Activated naive CD4-positive, alpha-beta T cell treated with anti-CD3 and anti-CD28 coated beads, Interleukin-2, amount 50 U/mL, for 72 hours (primary cell): ENCODE measurements at regions not wholly inside any gene's neighbourhood (a gene's known extent, or its start where the extent isn't known, plus 50 kb on each side); places are given as distances from the start of the nearest gene placed in this dataset.
"Not testable (repeated sequence)": the region's sequence is repeated elsewhere in the genome, so short reads cannot be mapped to it uniquely, and the experiment has no call there.

Experiments
- ATAC-seq, 2 donors: fragments of 150-1000 bp; cut with Tn5 transposase; 2 replicates each; pipeline ENCODE4 v1.10.0; 2021; ENCODE audit warnings: mild to moderate bottlenecking in 2 of 2, moderate library complexity in 2 of 2
- DNase-seq, 2 donors: peaks; one replicate each; pipeline ENCODE4 v3.0.0; 2021 to 2022; ENCODE audit warnings: low spot score in 2 of 2
- H3K27ac Mint-ChIP-seq, 2 donors: one replicate each; pipeline ENCODE4 v1.8.0; 2022; ENCODE audit warnings: mild to moderate bottlenecking in 2 of 2, mixed read lengths in 2 of 2
- H3K36me3 Mint-ChIP-seq, 2 donors: one replicate each; pipeline ENCODE4 v1.8.0; 2022; ENCODE audit warnings: mixed read lengths in 2 of 2
- H3K9me3 Mint-ChIP-seq, 2 donors: one replicate each; pipeline ENCODE4 v1.8.0; 2022; ENCODE audit warnings: mixed read lengths in 2 of 2

DNA sequence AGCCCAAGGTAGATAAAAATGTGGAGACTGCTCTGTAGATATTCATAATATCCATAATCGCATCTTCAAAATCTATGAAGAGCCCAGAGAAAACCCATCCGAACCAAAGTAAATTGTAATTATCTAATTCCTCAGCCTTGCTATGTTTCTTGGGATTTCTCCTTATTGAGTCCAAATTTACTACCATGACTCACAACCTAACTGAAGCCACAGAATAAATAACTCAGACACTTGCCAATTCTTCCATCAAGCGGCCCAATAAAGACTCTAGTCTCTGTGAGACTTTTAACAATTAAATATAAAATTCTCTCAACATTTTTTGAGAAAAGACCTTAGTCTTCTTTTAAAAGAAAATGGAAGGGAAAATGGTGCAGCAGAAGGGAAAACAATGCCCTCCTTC is 409.8 kb downstream of the DAD1 start:
- no peak for ATAC-seq

DNA sequence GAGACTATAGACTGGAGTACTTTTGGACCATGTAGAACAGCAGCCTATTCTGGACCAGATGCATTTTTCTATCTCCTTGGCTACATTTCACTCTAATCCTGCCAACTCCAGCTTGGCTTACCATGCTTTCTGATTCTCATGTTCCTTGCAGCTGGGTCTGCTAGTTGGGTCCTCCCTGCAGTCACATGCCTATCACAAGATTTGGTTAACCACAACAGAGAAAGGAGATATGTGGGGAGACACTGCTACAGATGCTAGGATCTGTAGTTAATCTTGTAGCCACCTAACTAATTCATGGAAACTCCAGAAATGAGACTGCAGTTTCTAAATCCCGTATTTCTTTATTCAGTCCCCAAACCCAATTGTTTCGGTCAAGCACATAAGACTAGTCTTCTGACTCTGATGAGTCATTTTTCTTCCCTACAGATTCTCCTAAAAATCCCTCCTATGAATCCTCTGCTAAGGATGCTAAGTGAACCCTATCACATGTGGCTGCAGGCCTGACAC is 410.6 kb downstream of the DAD1 start:
- DNase-seq (no peak), ATAC-seq (peak; percentile 28 to 57)
- H3K9me3 Mint-ChIP-seq, result no peaks in the 10 kb centered on the region
- no peaks in the 10 kb centered on the region for H3K36me3 Mint-ChIP-seq
- no peak overlapping the region for H3K27ac Mint-ChIP-seq

More for the DNA sequence above, 409.8 kb downstream of the DAD1 start:
- no peak for DNase-seq
- Mint-ChIP-seq H3K9me3 (no peaks in the 10 kb centered on the region), H3K36me3 (no peaks in the 10 kb centered on the region), H3K27ac (no peak overlapping the region)

- H3K27ac Mint-ChIP-seq, result no peak overlapping the region
- no peaks in the 10 kb centered on the region for H3K36me3 Mint-ChIP-seq
- DNase-seq (no peak), ATAC-seq (peak; percentile 52 to 56)
- no peaks in the 10 kb centered on the region for H3K9me3 Mint-ChIP-seq
Observed at GRCh38 chr14:22177870-22178269, 411.2 kb downstream of the DAD1 start.

GRCh38 chr14:22176957-22177356 is 412.1 kb downstream of the DAD1 start:
- DNase-seq (no peak), ATAC-seq (peak; percentile 72 to 83)
- Mint-ChIP-seq H3K27ac (no peak overlapping the region), H3K9me3 (no peaks in the 10 kb centered on the region), H3K36me3 (peaks cover 0 to 1% of the 10 kb centered on the region in 2 donors)

- H3K27ac Mint-ChIP-seq, ATAC-seq: not testable (repeated sequence)
Observed at GRCh38 chr14:22175278-22175558, 413.8 kb downstream of the DAD1 start.

DNA sequence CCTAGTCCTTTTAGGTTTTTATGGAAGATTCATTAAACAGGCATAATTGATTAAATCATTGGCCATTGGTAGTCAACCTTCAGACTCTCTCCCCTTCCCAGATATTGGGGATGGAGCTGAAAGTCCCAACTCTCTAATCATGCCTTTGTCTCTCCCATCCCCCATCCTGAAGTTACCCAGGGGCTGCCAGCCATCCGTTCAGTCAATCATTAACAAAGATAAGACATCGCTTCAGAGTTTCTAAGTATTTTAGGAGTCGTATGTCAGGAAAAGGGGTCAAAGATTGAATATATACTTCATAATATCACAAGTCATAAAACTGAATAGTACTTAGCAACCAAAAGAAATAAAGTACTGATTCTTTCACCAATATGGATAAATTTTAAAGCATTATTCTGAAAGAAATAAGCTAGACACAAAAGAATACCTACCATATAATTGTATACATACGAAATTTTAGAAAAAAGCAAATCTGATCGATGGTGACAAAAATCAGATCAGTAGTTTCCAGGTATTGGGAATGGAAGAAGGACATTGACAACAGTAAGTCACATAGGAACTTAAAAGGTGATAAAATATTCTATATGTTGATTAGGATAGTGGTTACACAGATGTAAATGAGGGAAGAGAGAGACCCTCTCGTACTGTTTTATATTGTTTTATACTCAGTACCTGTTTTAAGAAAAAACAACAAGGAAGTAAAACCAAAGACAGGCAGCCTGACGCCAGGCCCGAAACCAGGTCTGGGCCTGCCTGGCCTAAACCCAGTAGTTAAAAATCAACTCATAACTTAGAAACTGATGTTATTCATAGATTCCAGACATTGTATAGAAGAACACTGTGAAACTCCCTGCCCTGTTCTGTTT is 414.4 kb downstream of the DAD1 start:
- Mint-ChIP-seq H3K9me3 (no peaks in the 10 kb centered on the region), H3K27ac (no peak overlapping the region), H3K36me3 (peaks cover 0 to 4% of the 10 kb centered on the region in 2 donors)
- no peak for ATAC-seq
- DNase-seq, result no peak

More at GRCh38 chr14:22175278-22175558, 413.8 kb downstream of the DAD1 start:
- H3K36me3 Mint-ChIP-seq, DNase-seq, H3K9me3 Mint-ChIP-seq: not testable (repeated sequence)

DNA sequence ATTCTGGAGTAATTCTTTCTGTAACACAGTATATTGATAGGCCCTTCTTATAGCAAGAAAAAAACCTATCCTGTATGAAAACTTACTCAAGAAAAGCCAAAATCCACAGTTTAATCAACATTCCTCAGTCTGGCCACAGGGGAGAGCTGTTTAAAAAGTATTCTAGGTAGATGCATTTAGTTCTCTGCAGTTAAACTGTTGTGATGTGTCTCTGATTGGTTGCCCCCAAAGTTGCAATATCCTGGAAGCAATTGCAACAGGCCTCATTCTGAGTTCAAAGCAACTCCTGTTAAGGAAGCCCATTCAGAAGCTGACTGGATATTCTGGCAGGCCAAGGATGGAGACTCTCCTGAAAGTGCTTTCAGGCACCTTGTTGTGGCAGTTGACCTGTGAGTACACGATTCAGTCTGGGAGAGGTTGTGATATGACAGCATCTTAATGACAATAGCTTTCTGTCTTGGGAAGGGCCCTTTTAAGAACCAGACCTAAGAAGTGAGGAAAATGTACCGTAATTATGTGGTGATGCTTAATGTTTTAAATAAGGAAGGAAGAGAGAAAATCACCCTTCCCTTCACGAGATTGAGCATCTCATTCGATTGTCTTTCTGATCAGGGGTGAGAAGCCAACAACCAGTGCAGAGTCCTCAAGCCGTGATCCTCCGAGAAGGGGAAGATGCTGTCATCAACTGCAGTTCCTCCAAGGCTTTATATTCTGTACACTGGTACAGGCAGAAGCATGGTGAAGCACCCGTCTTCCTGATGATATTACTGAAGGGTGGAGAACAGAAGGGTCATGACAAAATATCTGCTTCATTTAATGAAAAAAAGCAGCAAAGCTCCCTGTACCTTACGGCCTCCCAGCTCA is 420.7 kb downstream of the DAD1 start:
- peaks cover 0 to 4% of the 10 kb centered on the region in 2 donors for H3K36me3 Mint-ChIP-seq
- ATAC-seq (peak; percentile 44 to 68), DNase-seq (no peak)
- peak overlapping the region; percentile 60 to 61 for H3K27ac Mint-ChIP-seq
- no peaks in the 10 kb centered on the region for H3K9me3 Mint-ChIP-seq

- ATAC-seq (no peak), DNase-seq (no peak)
- Mint-ChIP-seq H3K27ac (no peak overlapping the region), H3K9me3 (no peaks in the 10 kb centered on the region), H3K36me3 (no peaks in the 10 kb centered on the region)
Observed at GRCh38 chr14:22164616-22165015, 424.4 kb downstream of the DAD1 start.

- DNase-seq, result no peak
- no peaks in the 10 kb centered on the region for H3K9me3 Mint-ChIP-seq
- ATAC-seq, result no peak
- no peak overlapping the region for H3K27ac Mint-ChIP-seq
- H3K36me3 Mint-ChIP-seq, result no peaks in the 10 kb centered on the region
Observed at GRCh38 chr14:22163051-22163450, 426.0 kb downstream of the DAD1 start.

DNA sequence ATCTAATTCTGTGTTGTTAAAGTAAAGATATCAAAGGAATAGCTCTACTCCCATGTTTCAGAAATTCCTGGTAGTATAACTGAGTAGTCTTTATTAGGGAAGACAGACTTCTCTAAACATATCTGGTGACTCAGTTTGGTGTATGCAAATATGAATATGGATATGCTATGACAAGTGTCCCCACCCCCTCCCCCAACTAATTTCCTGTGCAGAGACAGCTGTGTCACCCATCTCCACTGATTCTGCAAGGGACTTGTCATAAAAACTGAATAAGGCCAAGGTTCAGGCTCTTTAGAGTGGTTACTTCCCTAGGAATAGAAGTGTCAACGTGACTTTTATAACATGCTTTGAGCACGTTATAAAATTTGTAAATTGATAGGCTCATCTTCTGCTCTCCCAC is 429.1 kb downstream of the DAD1 start:
- ATAC-seq (peak in 1 of 2 donors; percentile 20), DNase-seq (no peak)
- H3K36me3 Mint-ChIP-seq, result no peaks in the 10 kb centered on the region
- H3K9me3 Mint-ChIP-seq, result no peaks in the 10 kb centered on the region
- H3K27ac Mint-ChIP-seq, result no peak overlapping the region

DNA sequence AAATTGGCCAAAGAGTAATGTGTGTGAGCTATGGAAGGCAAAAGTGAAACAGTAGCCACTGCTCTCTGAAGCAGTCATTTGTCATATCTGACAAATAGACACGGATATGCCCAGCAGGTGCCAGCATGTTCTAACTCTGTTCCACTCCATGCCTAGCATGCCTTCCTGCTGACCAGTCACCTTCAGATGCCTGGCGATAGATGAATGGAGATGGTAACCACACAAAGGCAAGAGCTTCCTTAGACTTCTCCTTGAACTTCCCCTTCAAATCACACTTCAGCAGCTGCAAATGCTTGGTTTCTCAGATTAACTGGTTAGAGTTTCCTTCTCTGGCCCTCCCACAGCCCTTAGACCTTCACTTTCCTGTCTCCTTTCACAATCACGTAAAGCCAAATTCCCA is 429.9 kb downstream of the DAD1 start:
- Mint-ChIP-seq H3K9me3 (no peaks in the 10 kb centered on the region), H3K36me3 (no peaks in the 10 kb centered on the region), H3K27ac (no peak overlapping the region)
- DNase-seq (no peak), ATAC-seq (peak in 1 of 2 donors; percentile 59)

DNA sequence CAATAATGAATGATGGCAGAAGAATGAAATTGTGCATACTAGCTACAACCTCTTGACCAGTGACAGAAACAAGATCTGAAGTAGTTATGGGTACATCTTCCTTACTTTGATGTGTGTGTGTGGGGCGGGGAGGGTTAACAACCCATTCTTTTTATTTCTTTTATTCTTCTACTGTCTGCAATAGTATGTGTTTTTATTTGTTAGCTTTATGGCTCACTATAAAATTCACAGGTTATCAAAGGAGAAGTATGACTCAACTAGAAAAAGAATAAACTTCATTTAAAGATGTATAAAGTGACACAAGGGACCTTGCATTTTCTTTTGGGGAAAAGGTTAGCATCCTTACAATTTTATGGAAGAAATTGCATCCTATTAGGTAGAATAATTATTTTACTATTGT is 430.5 kb downstream of the DAD1 start:
- no peak for ATAC-seq
- DNase-seq, result no peak
- H3K27ac Mint-ChIP-seq, result no peak overlapping the region
- no peaks in the 10 kb centered on the region for H3K9me3 Mint-ChIP-seq
- H3K36me3 Mint-ChIP-seq, result no peaks in the 10 kb centered on the region

DNA sequence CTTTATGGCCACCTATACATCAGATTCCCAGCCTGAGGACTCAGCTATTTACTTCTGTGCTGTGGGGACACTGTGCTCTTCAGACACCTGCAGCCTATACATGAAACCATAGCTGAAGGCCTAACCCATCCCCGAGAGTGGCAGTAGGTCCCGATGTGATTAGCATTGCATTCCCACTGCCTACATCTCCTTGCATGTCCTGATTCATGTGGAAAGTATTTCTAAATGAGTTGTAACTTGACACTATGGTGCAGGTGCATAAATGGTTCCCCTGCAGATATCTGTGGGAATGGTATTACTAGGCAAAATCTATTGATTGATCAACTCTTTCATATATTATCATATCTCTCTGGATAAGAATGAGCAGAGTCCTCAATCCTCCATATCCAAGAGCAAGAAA is 433.5 kb downstream of the DAD1 start:
- ATAC-seq (no peak), DNase-seq (no peak)
- Mint-ChIP-seq H3K9me3 (no peaks in the 10 kb centered on the region), H3K27ac (no peak overlapping the region), H3K36me3 (no peaks in the 10 kb centered on the region)

GRCh38 chr14:22152903-22153302 is 436.1 kb downstream of the DAD1 start:
- ATAC-seq (no peak), DNase-seq (no peak)
- Mint-ChIP-seq H3K27ac (no peak overlapping the region), H3K9me3 (no peaks in the 10 kb centered on the region), H3K36me3 (no peaks in the 10 kb centered on the region)

GRCh38 chr14:22152161-22152870 is 436.7 kb downstream of the DAD1 start:
- Mint-ChIP-seq H3K36me3 (no peaks in the 10 kb centered on the region), H3K27ac (no peak overlapping the region)
- no peak for ATAC-seq

DNA sequence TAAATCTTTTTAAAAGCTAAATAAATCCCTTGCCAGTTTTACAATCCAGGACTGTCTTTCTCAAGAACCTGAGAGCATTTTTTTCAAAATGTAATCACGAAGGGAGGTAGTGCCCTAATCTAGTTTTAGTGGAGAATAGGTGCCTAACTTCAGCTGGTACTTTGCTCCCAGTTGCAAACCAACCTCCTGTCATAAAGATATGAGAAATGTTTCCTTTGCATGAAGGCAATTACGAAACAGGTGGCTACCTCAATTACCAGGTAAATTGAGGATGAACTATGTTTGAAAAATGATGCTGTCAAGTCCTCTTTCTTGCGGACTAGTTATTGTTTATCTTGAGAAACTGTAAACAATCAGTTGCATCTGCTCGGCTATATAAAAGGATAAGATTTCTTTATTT is 437.9 kb downstream of the DAD1 start:
- DNase-seq (no peak), ATAC-seq (no peak)
- no peaks in the 10 kb centered on the region for H3K36me3 Mint-ChIP-seq
- H3K9me3 Mint-ChIP-seq, result no peaks in the 10 kb centered on the region
- no peak overlapping the region for H3K27ac Mint-ChIP-seq

More at GRCh38 chr14:22152161-22152870, 436.7 kb downstream of the DAD1 start:
- H3K9me3 Mint-ChIP-seq, result no peaks in the 10 kb centered on the region
- DNase-seq, result no peak

- no peaks in the 10 kb centered on the region for H3K9me3 Mint-ChIP-seq
- DNase-seq, result no peak
- H3K27ac Mint-ChIP-seq, result no peak overlapping the region
Observed at GRCh38 chr14:22149058-22149457, 440.0 kb downstream of the DAD1 start.

More at GRCh38 chr14:22149058-22149457, 440.0 kb downstream of the DAD1 start:
- H3K36me3 Mint-ChIP-seq, result no peaks in the 10 kb centered on the region
- ATAC-seq, result no peak
